Activated naive CD4-positive, alpha-beta T cell (primary cell): ENCODE measurements at regions not wholly inside any gene's neighbourhood (a gene's known extent, or its start where the extent isn't known, plus 50 kb on each side); places are given as distances from the start of the nearest gene placed in this dataset.

Experiments
- DNase-seq, 4 experiments: peaks; one replicate each; lab custom pipeline; 2025; lab: John Stamatoyannopoulos, UW

DNA sequence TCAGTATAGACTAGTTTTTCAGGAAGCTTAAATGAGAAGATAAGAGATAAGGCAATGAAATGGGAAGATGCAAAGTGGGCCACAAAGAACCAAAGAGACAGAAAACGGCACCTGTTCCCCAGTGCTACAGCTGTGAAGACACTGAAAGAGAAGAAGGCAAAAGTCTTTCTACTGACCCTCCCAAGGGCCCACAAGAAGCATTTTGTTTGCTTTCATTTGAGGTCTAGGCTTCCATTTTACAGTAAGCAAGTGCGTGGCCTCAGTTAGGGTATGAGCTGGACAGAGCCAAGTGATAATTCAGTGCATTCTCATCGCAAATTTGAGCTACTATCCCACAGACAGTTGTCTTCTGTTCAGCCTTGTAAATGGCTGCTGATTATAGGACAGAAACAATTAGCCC lies 53.4 kb upstream of the STK17B start:
- DNase-seq = no peak

DNA sequence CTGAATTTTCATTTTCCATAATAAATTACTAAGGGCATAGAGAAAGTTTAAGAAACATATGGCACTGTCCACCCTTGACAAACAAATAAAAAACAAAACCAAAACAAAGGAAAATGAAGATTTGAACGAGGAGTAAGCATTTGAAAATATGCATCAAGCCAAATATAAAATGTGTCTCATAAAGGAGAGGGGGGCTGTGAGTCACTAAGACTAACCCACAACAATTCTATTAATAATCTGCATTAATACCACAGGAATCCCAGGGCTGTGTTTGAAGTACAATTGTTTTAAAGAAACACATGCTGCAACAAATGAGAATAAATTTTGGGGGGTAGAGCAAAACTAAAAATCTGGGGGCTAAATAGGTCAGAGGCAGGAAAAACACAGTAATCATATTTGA lies 53.8 kb upstream of the STK17B start:
- no peak for DNase-seq

DNA sequence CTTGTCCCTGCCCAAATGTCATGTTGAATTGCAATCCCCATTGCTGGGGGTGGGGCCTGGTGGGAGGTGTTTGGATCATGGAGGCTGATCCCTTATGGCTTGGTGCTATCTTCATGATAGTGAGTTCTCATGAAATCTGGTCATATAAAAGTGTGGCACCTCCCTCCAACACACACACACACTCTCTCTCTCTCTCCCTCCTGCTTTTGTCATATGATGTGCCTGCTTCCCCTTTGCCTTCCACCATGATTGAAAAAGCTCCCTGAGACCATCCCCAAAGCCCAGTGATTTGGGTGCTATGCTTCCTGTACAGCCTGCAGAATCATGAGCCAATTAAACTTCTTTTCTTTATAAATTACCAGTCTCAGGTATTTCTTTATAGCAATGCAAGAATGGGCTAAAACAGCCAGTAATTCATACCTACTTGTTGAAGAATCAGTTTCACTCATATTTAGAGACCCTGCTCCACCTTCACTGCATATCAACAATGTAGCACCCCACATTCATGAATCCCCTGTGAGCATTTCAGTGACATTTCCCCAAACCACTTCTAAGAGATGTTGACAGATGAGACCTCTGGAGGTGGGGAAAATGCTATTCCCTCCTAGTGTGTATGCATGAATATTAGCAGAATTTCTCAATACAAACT lies 54.8 kb upstream of the STK17B start:
- no peak for DNase-seq

DNA sequence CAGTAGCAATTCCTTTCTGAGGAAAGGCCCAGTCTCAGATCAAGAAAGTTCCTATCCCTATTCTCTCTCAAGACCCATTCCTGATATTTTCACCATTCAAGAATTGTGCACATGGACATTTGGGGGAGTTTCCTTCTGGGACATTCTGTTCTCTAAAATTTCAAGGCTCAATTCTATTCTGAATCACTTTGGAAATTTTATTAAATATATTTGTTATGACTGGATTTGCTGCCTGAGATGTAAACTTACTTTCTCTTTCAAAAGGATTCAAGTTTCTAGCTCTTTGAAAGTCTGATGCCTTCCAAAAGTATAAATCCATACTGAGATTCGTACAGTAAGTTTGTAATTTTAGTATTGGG lies 55.3 kb upstream of the STK17B start:
- DNase-seq = no peak

DNA sequence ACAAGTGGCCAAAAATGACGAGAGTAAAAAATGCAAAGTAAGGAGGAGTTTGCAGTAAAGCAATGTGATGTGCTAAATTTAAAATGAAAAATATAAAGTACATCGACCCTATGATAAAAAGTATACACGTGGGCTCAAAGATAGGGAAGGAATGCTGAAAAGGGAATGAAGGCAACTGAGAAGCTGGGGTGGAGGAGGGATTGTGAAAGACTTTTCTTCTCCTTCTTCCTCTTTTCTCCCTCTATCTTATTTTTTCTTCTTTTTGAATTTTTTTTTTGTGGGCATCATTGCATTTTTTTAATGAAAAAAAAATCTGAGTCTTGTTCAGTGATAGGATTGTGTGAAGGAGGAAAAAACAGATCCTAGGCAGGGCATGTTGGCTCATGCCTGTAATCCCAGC lies 57.6 kb upstream of the STK17B start:
- DNase-seq = no peak

DNA sequence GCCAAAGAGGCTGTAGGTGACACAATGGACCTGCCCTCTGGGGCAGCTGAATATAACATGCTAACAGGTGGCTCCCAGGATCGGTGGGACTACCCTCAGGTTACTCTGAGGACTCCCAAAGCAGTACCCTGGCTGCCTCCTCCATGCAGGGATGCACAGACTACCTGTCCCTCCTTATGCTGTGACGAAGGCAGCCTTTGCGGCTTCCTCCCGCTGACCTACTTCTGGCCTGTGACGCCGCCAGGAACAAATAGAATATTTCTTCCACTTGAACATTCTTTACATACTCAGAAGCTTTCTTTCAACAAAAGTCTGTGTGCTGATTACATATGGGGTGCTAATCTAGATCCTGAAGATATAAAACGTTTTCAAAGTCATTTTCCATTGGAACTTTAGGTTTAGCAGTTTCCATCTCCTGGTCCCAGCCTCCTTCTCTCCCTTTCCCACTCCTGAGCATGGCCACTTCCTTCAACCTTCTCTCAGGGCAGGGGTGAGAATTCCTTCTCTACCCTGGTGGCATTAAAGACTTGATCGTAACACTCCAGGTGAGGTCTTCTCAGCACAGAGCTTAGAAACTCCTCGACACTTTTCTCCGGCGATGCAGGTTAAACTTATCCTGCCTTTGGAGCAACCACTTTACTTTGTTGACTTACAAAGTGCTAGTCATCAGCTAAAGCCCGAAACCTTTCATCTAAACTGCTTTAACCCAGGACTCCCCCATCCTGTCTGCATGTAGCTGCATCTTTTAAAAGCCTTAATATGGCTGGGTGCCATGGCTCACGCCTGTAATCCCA lies 58.9 kb upstream of the STK17B start:
- peak in 2 of 4 experiments; percentile 30 to 42 for DNase-seq

DNA sequence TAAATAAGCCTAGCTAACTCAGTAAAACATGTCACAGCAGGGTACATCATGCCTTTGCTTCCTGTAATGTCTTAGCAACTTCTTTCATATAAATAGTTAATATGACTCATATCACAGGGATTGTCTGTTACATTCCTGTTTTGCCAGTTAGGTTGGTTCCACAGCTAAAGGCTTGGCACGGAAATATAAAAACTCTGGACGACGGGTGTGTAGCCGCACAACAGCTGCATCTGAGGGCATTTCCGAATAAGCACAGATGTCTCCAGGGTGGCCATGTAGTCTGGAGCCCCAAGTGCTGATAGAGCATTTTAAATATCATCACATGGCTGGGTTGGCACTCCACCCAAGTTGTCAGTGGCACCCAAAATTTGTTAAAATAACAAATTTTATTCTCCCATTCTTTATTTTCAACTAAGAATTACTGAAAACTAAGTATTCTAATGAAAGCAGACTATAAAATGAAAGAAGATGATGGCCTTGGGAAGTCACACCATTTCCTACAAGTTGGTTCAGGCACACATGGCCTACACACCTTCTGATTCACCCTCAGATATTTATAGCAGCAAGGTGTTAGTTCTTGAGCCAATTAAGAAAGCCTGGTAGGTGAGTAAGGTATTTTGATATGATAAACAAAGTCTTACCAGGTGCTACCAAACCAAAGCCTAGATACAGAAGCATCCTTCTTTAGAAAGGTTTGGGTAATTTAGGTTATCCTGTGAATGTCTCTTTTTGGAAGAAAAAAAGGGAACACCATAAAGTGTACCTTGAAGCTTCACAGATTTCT lies 61.8 kb upstream of the STK17B start:
- no peak for DNase-seq

DNA sequence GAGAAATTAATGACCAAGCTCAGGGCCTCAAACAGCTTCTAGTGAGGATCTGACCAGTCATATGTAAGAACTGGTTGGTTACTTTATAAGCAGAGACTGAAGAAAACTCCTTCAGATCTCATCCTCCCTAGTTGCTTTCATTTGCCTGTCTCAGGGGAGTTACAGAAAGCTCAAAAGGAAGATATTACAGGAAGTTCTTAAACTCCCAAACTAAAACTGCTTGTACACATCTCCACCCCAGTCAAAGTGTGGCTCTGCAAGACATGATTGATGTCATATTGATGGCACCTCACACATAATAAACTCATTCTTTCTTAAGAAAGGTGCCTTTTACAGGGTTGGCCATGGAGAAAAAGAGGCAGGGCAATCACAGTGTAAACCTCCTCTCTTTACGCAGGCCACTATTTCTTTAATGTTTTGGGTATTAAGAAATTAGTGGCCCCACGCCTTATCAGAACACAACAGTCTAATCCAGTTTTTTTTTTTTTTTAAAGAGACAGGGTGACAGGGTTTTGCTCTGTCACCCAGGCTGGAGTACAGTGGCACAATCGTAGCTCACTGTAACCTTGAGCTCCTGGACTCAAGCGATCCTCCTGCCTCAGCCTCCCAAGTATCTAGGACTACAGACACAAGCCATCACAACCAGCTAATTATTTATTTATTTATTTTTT lies 62.6 kb upstream of the STK17B start:
- DNase-seq = no peak

DNA sequence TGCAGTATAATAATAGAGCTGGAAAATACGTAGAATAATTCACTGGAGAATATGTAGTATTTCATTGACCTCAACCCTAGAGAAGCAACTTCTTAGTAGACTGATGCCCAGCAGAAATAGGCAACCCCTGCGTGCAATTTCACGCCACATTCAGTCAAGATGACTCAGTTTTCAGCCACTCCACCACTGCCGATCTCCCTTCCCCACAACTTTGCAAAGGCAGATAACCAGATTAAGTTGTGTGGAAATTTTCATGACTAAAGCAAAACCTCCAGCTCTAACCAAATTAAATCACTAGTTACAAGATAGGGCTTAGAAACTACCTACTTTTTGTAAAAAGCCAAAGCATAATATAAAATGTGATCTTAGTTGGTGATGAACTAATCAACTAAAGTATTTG lies 63.3 kb upstream of the STK17B start:
- peak in 1 of 4 experiments; percentile 5 for DNase-seq

DNA sequence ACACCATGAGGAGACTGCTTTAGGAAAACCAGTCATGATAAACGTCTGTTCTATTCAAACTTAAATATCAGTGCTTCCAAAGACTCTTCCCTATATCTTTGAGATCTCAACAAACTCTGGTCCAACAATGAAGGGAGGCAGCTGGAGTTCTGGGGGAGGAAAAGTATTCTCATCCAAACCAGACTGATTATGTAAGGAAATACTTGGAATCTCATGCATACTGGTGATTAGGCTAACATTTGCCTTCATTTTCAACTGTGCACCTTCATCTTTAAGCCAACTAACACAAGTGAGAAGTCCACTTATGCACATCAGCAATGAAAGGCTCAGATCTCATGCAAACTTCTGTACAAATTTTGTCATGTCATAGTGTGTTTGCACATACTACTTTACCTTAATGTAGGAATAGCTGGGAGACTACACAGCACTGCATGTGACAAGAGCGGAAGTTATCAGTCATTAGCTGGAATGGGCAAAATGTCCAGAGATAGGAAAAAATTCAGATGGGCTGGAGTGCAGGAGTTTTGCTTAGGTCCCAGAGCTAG lies 67.5 kb upstream of the STK17B start:
- DNase-seq = no peak

DNA sequence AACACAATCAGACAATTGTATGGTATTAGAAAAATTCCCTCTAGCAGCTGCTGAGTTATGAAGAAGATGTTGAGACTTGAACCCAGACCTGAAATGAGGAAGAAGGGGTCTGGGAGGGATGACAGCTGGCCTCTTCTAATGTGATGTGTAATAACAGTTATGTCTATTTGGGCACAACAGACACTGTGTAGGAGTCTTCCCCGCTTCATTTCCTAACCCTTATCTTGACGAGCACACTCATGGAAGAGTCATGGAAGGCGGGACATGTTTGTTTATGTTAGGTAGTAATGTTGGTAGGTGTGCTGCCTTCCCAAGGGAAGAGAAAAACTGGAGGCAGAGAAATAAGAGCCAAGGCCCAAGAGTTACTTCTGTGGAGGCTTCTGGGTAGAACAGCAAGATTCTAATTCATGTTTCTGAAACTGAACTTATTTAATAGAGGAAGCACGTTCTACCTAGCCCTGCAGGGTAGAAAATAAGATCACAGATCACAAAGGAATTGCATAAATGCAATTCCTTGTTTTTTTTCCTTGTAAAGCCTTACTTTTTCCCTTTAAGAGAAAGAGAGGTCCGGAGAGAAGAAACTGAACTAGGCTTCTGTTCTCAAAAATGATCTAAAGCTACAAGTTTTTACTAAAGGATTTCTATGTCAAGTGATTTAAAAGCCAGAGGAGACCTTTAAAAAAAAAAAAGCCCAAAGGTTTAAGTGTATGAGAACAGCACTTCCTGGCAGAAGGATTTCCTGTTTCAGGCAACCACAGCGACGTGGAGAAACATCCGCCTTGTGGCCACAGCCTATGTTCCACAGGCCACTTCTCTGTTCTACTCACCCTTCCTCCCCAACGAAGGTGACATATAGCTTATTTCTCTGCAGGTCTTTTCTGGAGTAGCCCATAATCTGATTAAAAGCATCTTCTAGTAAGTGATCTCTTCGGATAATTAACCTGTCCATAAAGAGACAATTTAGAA lies 68.5 kb upstream of the STK17B start:
- peak; percentile 13 to 62 (median 34) for DNase-seq

DNA sequence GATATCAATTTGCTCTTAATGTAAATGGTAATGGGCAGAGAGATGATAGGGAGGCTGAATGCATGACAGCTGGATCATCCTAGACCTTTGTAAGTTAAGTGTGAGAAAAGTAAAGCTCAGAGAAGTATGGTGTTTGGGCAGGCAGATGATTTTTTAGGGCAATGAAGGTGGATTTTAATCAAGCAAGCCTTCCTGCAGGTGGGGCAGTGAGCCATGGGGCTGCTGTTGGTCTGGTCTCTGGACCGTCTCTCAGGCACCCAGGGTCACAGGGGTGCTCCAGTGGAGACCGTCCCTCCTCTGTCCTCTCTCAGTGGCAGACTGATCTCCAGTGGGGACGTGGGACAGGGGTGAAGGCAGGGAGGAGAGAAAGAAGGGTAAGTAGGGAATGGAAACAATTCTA lies 69.8 kb upstream of the STK17B start:
- DNase-seq = no peak

DNA sequence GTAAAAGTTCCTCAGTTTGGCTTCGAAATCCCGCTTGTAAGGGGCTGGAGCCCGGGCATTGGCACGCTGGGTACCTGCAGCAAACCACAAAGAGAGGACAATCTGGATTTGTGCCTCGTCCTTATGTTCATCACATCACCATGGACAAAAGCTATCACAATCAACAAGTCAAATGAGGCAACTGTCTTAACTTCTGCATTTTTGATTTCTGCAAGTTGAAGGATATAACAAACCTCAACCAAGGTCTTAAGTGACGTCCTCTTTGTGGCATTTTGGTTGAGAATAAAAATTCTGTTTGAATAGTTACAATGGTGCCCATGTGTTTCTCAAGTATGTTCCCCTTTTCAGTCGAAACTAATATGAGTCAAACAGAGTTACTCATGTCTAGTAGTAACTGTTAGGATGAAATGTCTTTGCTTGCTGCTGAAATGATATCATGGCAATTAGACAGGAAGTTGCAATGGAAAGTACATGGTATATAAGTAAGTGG lies 70.8 kb upstream of the STK17B start:
- DNase-seq = no peak

DNA sequence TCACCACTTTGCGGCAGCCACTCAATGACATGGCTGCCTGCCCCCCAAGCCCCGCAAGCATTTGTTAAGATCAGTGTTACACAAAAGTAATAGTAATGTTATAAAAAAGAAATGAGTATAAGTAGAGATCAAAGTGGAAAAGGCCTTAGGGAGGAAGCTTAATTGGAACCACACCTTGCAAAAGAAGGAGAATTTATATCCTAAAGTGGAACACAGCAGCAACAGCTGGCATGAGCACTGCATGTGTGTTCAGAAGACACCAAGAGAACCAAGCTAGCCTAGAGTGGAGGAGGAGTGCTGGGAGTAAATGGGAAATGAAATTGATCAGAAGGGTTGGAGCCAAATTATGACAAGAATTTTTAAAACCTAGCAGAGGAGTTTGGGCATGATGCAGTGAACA lies 73.1 kb upstream of the STK17B start:
- no peak for DNase-seq

DNA sequence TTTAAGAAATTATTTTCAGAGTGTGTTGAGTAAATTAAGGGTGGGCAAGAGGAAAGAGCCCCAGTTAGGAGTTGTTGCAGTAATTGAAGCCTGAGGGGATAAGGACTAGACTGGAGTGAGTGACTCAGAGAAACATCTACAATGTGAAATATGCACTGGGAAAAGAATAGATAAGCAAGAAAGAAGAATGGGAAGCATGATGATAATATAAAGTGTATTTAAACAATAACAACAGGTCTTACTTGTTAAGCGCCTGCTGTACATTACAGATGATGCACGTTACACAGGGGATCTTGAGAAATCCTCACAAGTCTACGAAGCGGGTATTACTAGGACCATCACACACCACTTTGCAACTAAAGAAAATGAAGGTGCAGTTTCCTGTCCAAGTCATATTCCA lies 73.6 kb upstream of the STK17B start:
- no peak for DNase-seq

DNA sequence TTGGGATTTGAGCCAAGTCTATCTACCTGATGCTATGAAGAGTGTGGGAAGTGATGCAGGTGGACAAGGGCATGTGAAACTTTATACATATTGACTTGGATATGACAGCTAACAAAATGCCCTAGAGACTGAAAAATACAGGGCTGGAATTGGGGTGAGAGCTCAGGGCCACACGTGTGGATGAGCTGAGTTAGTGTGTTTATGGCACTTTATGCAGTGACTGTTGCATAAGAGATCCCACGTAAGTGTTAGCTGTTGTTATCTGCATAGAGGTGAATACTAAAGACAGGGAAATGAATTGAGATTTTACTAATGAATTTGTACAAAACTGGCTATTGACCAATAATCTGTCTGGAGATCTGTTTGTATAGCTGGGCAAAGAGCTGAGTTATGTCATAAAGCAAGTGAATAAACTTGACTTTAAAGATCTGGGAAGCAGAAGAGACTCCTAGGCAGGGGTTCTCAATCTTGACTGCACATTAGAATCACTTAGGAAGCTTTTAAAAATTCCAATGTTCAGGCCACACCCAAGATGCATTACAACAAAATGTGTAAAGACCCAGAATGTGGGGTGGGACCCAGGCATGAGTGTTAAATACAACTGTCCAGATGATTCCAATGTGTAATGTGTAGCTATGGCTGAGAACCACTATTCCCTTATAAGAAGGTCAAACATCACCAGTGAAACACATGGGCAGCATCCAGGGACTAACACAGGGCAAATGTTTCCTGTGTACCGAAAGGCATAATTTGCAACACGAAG lies 74.2 kb upstream of the STK17B start:
- DNase-seq = no peak

DNA sequence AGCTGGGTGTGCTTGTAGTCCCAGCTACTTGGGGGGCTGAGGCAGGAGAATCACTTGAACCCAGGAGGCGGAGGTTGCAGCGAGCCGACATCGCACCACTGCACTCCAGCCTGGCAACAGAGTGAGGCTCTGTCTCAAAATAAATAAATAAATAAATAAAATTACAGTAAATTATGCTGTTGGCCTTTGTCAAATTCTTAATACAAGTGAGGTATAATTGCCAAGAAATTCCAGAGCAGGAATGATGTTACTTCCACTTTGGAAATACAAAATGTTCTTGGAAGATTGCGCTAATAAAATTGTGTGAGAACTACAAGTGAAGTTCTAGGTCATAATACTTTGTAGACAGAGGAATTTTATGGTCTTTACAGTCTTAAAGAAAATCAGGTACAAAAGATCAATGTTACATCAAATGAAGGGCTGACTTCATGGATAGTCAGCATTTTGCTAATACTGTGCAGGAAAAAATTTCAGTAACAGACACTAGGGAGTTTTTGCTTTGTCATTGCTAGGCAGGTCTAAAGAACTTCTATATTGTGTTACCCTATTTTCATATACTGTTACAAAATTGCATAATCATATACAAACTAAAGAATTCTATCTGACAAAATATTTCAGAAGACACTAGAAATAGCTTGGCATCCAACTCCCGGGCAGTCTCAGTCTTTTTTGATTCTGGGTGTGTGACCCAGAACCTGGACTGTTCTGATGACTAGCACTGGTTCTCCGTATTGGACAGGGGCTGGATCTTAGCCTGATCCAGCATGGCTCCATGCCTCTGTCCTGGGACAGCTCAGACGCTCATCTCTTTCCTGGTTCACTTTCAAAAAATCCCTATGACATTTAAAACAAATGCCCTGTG lies 76.0 kb upstream of the STK17B start:
- no peak for DNase-seq

DNA sequence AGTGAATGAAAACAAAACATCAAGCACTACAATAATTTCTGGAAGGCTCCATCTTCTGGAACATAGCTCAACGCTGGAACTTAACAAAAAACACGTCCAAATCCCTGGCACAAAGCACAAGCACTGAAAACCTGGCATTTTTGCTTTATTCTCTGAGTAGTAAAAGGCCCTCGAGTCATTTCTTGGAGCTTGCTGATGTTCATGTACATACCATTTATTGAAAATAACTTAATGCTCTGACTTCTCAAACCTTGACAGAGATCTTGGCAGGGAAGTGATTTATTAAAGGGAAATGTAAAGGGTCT lies 76.5 kb upstream of the STK17B start:
- DNase-seq = no peak

DNA sequence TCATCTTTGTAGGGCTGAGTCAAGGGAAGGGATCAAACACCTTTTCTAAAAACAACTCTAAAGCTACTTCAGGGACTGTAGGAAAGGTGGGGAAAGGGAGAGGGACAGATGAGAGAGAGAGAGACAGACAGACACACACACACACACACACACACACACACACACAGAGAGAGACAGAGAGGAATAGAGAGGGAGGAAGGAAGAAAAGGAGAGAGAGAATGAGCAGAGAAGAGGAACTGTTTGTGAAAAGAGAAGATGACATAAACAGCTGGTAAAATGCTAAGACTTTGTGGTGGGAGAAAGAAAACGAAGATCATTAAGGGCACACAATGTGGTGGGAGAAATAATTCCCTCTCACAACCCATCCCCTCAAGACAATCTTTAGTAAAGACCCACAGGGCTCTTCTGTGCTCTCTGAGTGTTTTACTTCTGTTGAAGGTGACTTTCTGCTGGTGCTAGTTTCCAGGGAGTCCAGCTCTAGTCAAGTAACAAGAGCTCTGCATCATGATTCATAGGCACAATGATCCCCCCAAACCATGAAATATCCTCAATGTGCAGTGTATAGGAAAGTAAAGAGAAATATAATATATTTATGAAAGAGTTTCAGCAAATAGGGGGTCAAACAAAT lies 77.2 kb upstream of the STK17B start:
- DNase-seq = no peak
